H9 (cell line): ENCODE measurements at regions not wholly inside any gene's neighbourhood (a gene's known extent, or its start where the extent isn't known, plus 50 kb on each side); places are given as distances from the start of the nearest gene placed in this dataset.

Source experiments
- DNase-seq: peaks from one replicate; pipeline ENCODE4 v3.0.0-alpha.2; 2017
- H2AFZ ChIP-seq: one replicate; pipeline ENCODE4 v1.6.1; 2013; ENCODE audit warnings: mild to moderate bottlenecking, low read length, control low read depth, moderate library complexity
- H2AK5ac ChIP-seq: 2 replicates; pipeline ENCODE4 v1.6.1; 2013; ENCODE audit warnings: low read length, control low read depth, mixed read lengths; ENCODE audit not compliant: insufficient read length
- H2BK120ac ChIP-seq: one replicate; pipeline ENCODE4 v1.6.1; 2013; ENCODE audit warnings: low read depth, mild to moderate bottlenecking, low read length, control low read depth, inconsistent platforms; ENCODE audit not compliant: poor library complexity, severe bottlenecking
- H2BK12ac ChIP-seq: 2 replicates; pipeline ENCODE4 v1.6.1; 2013; ENCODE audit warnings: low read length, control low read depth, mixed read lengths, low read depth; ENCODE audit not compliant: insufficient read length
- H2BK15ac ChIP-seq: 2 replicates; pipeline ENCODE4 v1.6.1; 2013; ENCODE audit warnings: low read depth, low read length, control low read depth
- H2BK20ac ChIP-seq: one replicate; pipeline ENCODE4 v1.6.1; 2013; ENCODE audit warnings: low read depth, mild to moderate bottlenecking, low read length, control low read depth, inconsistent platforms; ENCODE audit not compliant: poor library complexity, severe bottlenecking
- H2BK5ac ChIP-seq: 2 replicates; pipeline ENCODE4 v1.6.1; 2013; ENCODE audit warnings: low read length, control low read depth, mixed read lengths; ENCODE audit not compliant: insufficient read length
- H3K14ac ChIP-seq: 2 replicates; pipeline ENCODE4 v1.6.1; 2013; ENCODE audit warnings: low read length, control low read depth; ENCODE audit not compliant: insufficient read depth
- H3K18ac ChIP-seq: 2 replicates; pipeline ENCODE4 v1.6.1; 2013; ENCODE audit warnings: low read depth, mild to moderate bottlenecking, mixed read lengths, low read length, control low read depth; ENCODE audit not compliant: insufficient read length
- H3K23ac ChIP-seq: 2 replicates; pipeline ENCODE4 v1.6.1; 2013; ENCODE audit warnings: low read length, control low read depth, mixed read lengths, low read depth; ENCODE audit not compliant: insufficient read length
- H3K23me2 ChIP-seq: 2 replicates; pipeline ENCODE4 v1.6.1; 2013; ENCODE audit warnings: low read depth, mild to moderate bottlenecking, mixed read lengths, low read length, control low read depth; ENCODE audit not compliant: insufficient read length, poor library complexity, severe bottlenecking
- H3K27ac ChIP-seq: 2 replicates; pipeline ENCODE4 v1.5.1; 2013; ENCODE audit warnings: low read length, control low read depth, mixed read lengths, low read depth; ENCODE audit not compliant: insufficient read length
- H3K27me3 ChIP-seq: 2 replicates; pipeline ENCODE4 v1.6.1; 2013; ENCODE audit warnings: low read length, control low read depth, inconsistent platforms; ENCODE audit not compliant: insufficient read depth
- H3K4ac ChIP-seq: 2 replicates; pipeline ENCODE4 v1.6.1; 2013; ENCODE audit warnings: low read depth, mild to moderate bottlenecking, control low read depth, inconsistent platforms, low read length, moderate library complexity
- H3K4me1 ChIP-seq: 2 replicates; pipeline ENCODE4 v1.6.1; 2013; ENCODE audit warnings: low read length, control low read depth, inconsistent platforms; ENCODE audit not compliant: insufficient read depth
- H3K4me2 ChIP-seq: 2 replicates; pipeline ENCODE4 v1.6.1; 2013; ENCODE audit warnings: low read length, control low read depth, mixed read lengths; ENCODE audit not compliant: insufficient read length, insufficient read depth
- H3K56ac ChIP-seq: 2 replicates; pipeline ENCODE4 v1.6.1; 2013; ENCODE audit warnings: low read depth, mild to moderate bottlenecking, mixed read lengths, low read length, control low read depth; ENCODE audit not compliant: insufficient read length
- H3K79me1 ChIP-seq: 2 replicates; pipeline ENCODE4 v1.6.1; 2013; ENCODE audit warnings: low read depth, mild to moderate bottlenecking, moderate library complexity, low read length, control low read depth, inconsistent platforms; ENCODE audit not compliant: insufficient read depth, poor library complexity, severe bottlenecking
- H3K79me2 ChIP-seq: 2 replicates; pipeline ENCODE4 v1.6.1; 2013; ENCODE audit warnings: low read length, control low read depth, inconsistent platforms; ENCODE audit not compliant: insufficient read depth
- H3K9ac ChIP-seq: 2 replicates; pipeline ENCODE4 v1.6.1; 2013; ENCODE audit warnings: low read length, control low read depth, mixed read lengths; ENCODE audit not compliant: insufficient read length; ENCODE audit errors: extremely low read depth
- H3K9me3 ChIP-seq: one replicate; pipeline ENCODE4 v1.6.1; 2013; ENCODE audit warnings: low read depth, low read length, inconsistent platforms; ENCODE audit not compliant: control insufficient read depth
- H3T11ph ChIP-seq: one replicate; pipeline ENCODE4 v1.6.1; 2013; ENCODE audit warnings: mild to moderate bottlenecking, low read length, control low read depth, inconsistent platforms
- H4K20me1 ChIP-seq: one replicate; pipeline ENCODE4 v1.6.1; 2013; ENCODE audit not compliant: control insufficient read depth, insufficient read length, insufficient read depth
- H4K5ac ChIP-seq: 2 replicates; pipeline ENCODE4 v1.6.1; 2013; ENCODE audit warnings: low read depth, mild to moderate bottlenecking, mixed read lengths, low read length, control low read depth; ENCODE audit not compliant: insufficient read length
- H4K8ac ChIP-seq: replicated peaks from 2 replicates; pipeline ENCODE4 v1.6.1; 2013; ENCODE audit warnings: low read length, control low read depth, mixed read lengths, low read depth; ENCODE audit not compliant: insufficient read length
- H4K91ac ChIP-seq: 2 replicates; pipeline ENCODE4 v1.6.1; 2013; ENCODE audit warnings: low read depth, mild to moderate bottlenecking, moderate library complexity, mixed read lengths, low read length, control low read depth; ENCODE audit not compliant: insufficient read length
- H3K27ac Mint-ChIP-seq, 3 experiments: 2 replicates in 2 of 3; 3 replicates in 1 of 3; pipeline ENCODE4 v1.8.0; 2020 to 2021; ENCODE audit warnings: mixed read lengths in 3 of 3, mild to moderate bottlenecking in 1 of 3, moderate library complexity in 1 of 3
- H3K27me3 Mint-ChIP-seq: 2 replicates; pipeline ENCODE4 v1.8.0; 2021; ENCODE audit warnings: low read depth, mild to moderate bottlenecking, moderate library complexity, mixed read lengths
- H3K36me3 Mint-ChIP-seq, 3 experiments: 2 replicates in 2 of 3; 3 replicates in 1 of 3; pipeline ENCODE4 v1.8.0; 2020 to 2021; ENCODE audit warnings: low read depth in 3 of 3, mixed read lengths in 3 of 3; ENCODE audit not compliant: insufficient read depth in 1 of 3
- H3K4me1 Mint-ChIP-seq, 2 experiments: 2 replicates each; pipeline ENCODE4 v1.8.0; 2020; ENCODE audit warnings: mixed read lengths in 2 of 2
- H3K4me3 Mint-ChIP-seq, 2 experiments: 2 replicates in 1 of 2; 3 replicates in 1 of 2; pipeline ENCODE4 v1.8.0; 2020 to 2021; ENCODE audit warnings: mild to moderate bottlenecking in 2 of 2, mixed read lengths in 2 of 2, moderate library complexity in 1 of 2
- H3K9me3 Mint-ChIP-seq, 2 experiments: 2 replicates in 1 of 2; 3 replicates in 1 of 2; pipeline ENCODE4 v1.8.0; 2020; ENCODE audit warnings: mild to moderate bottlenecking in 2 of 2, mixed read lengths in 2 of 2, moderate library complexity in 1 of 2
- WGBS: extraction: QIAGEN DNeasy Blood & Tissue Kit; methylation state at CpG from one replicate; pipeline ENCODE4 v1.1.7; 2013; ENCODE audit warnings: missing lambda C conversion rate, low lambda C conversion rate, mixed read lengths; ENCODE audit not compliant: insufficient read length; ENCODE audit errors: extremely low coverage; 5-methylcytosine and 5-hydroxymethylcytosine counted together
- TF ChIP-seq, protein P1 (sequence below): fragments of 200-600 bp; sonication (generic); conservative IDR thresholded peaks from 3 replicates; pipeline ENCODE4 v1.8.0; 2021; ENCODE audit warnings: antibody characterized with exemption, mild to moderate bottlenecking

DNA sequence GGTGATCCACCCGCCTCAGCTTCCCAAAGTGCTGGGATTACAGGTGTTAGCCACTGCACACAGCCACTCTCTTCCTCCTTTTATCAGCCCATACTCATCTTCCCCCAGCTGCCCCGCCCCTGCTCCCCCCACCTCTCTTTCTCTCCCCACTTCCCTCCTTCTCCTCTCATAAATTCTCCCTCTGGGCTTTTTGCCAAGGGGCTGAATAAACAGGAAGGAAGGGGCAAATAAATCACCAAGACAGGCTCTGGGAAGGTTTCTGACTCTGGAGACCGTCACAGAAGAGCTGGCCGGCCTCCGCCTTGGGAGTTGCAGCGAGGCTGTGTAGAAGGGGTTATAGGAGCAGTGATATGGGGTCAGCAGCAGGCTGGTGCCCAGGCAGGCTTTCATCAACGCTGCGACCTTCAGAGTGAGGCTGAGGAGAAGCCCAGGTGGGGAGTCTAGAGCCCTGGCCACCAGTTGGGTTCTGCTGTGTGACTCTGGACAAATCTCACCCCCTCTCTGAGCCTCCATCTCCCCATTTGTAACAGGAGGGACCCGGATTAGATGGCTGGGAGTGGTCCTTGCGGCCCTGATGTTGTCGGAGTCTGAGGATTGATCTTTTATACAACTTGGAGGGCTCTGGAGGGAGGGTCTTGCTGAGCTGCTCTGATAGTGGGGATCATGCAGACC, 62.6 kb upstream of the RASD2 start:
- Histone ChIP-seq H4K91ac (no peak overlapping the region), H2BK5ac (no peak overlapping the region), H3K23me2 (no peaks in the 10 kb centered on the region), H3K18ac (no peak overlapping the region), H3K56ac (no peak overlapping the region), H2BK15ac (no peak overlapping the region), H3K23ac (no peak overlapping the region), H4K5ac (no peak overlapping the region), H3T11ph (no peak overlapping the region), H3K14ac (no peak overlapping the region), H3K79me1 (no peaks in the 10 kb centered on the region), H3K79me2 (no peaks in the 10 kb centered on the region), H2BK120ac (no peak overlapping the region), H3K27ac (no peak overlapping the region), H2AFZ (no peak overlapping the region), H2BK12ac (no peak overlapping the region), H3K4ac (no peak overlapping the region), H3K27me3 (no peaks in the 10 kb centered on the region), H3K9me3 (no peaks in the 10 kb centered on the region), H4K20me1 (no peaks in the 10 kb centered on the region), H2BK20ac (no peak overlapping the region), H3K4me2 (no peak overlapping the region), H3K4me1 (0 out of 2 replicates have a peak, but pooled peaks cover 4% of the 10 kb centered on the region), H4K8ac (no peak overlapping the region), H3K9ac (no peak overlapping the region), H2AK5ac (no peak overlapping the region)
- H3K27me3 Mint-ChIP-seq: peaks cover 16% of the 10 kb centered on the region
- TF ChIP-seq, protein P1, sequence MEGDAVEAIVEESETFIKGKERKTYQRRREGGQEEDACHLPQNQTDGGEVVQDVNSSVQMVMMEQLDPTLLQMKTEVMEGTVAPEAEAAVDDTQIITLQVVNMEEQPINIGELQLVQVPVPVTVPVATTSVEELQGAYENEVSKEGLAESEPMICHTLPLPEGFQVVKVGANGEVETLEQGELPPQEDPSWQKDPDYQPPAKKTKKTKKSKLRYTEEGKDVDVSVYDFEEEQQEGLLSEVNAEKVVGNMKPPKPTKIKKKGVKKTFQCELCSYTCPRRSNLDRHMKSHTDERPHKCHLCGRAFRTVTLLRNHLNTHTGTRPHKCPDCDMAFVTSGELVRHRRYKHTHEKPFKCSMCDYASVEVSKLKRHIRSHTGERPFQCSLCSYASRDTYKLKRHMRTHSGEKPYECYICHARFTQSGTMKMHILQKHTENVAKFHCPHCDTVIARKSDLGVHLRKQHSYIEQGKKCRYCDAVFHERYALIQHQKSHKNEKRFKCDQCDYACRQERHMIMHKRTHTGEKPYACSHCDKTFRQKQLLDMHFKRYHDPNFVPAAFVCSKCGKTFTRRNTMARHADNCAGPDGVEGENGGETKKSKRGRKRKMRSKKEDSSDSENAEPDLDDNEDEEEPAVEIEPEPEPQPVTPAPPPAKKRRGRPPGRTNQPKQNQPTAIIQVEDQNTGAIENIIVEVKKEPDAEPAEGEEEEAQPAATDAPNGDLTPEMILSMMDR: no peak
- WGBS: no CpG with 5 or more reads among the region's 11 CpGs
- H3K4me1 Mint-ChIP-seq: peaks cover 9 to 18% of the 10 kb centered on the region in 2 experiments
- no peak overlapping the region for H3K4me3 Mint-ChIP-seq
- no peaks in the 10 kb centered on the region for H3K36me3 Mint-ChIP-seq
- no peaks in the 10 kb centered on the region for H3K9me3 Mint-ChIP-seq
- peak; percentile 18 for DNase-seq
- H3K27ac Mint-ChIP-seq: no peak overlapping the region
